Endodermal cell (in vitro differentiated cells): ENCODE measurements at regions not wholly inside any gene's neighbourhood (a gene's known extent, or its start where the extent isn't known, plus 50 kb on each side); places are given as distances from the start of the nearest gene placed in this dataset.

Experiments used
- DNase-seq: peaks from one replicate; pipeline ENCODE4 v3.0.0-alpha.2; 2017
- H3K27ac ChIP-seq: 2 replicates; pipeline ENCODE4 v1.5.1; 2013; ENCODE audit warnings: mild to moderate bottlenecking, low read depth, low read length, moderate library complexity
- H3K27me3 ChIP-seq: 2 replicates; pipeline ENCODE4 v1.6.1; 2013; ENCODE audit warnings: mild to moderate bottlenecking, low read length, moderate library complexity; ENCODE audit not compliant: insufficient read depth, control insufficient read depth, poor library complexity, severe bottlenecking
- H3K36me3 ChIP-seq: 2 replicates; pipeline ENCODE4 v1.7.0; 2013; ENCODE audit warnings: mild to moderate bottlenecking, low read length, moderate library complexity; ENCODE audit not compliant: control insufficient read depth, insufficient read depth
- H3K4me1 ChIP-seq: one replicate; pipeline ENCODE4 v1.7.0; 2013; ENCODE audit warnings: low read length; ENCODE audit not compliant: control insufficient read depth, insufficient read depth
- H3K4me3 ChIP-seq: 2 replicates; pipeline ENCODE4 v1.5.1; 2013; ENCODE audit warnings: mild to moderate bottlenecking, low read length, moderate library complexity
- H3K9ac ChIP-seq: 2 replicates; pipeline ENCODE4 v1.6.1; 2013; ENCODE audit warnings: mild to moderate bottlenecking, low read length, moderate library complexity; ENCODE audit not compliant: poor library complexity, severe bottlenecking; ENCODE audit errors: extremely low read depth
- H3K9me3 ChIP-seq: 2 replicates; pipeline ENCODE4 v1.6.1; 2013; ENCODE audit warnings: mild to moderate bottlenecking, low read length, moderate library complexity; ENCODE audit not compliant: control insufficient read depth
- H3K27ac Mint-ChIP-seq: 2 replicates; pipeline ENCODE4 v1.8.0; 2020; ENCODE audit warnings: mixed read lengths
- H3K27me3 Mint-ChIP-seq: 2 replicates; pipeline ENCODE4 v1.8.0; 2021; ENCODE audit warnings: mild to moderate bottlenecking, mixed read lengths; ENCODE audit not compliant: insufficient read depth
- H3K36me3 Mint-ChIP-seq: 2 replicates; pipeline ENCODE4 v1.8.0; 2020; ENCODE audit warnings: low read depth, mixed read lengths
- H3K4me1 Mint-ChIP-seq: 2 replicates; pipeline ENCODE4 v1.8.0; 2020; ENCODE audit warnings: mixed read lengths
- H3K4me3 Mint-ChIP-seq: 2 replicates; pipeline ENCODE4 v1.8.0; 2020; ENCODE audit warnings: mild to moderate bottlenecking, moderate library complexity, mixed read lengths
- H3K9me3 Mint-ChIP-seq: 2 replicates; pipeline ENCODE4 v1.8.0; 2020; ENCODE audit warnings: mild to moderate bottlenecking, mixed read lengths
- CTCF ChIP-seq: fragments of 200-600 bp; sonication (generic); conservative IDR thresholded peaks from 2 replicates; pipeline ENCODE4 v1.5.0; 2021; ENCODE audit warnings: antibody characterized with exemption, mild to moderate bottlenecking
- WGBS, 2 experiments: methylation state at CpG; one replicate each; pipeline versions ENCODE4 v1.1.5 to v1.1.7; 2013; ENCODE audit warnings: missing lambda C conversion rate in 2 of 2, mixed read lengths in 1 of 2; ENCODE audit not compliant: insufficient coverage in 1 of 2, insufficient read length in 1 of 2; 5-methylcytosine and 5-hydroxymethylcytosine counted together

- H3K27ac ChIP-seq: no peak overlapping the region
- DNase-seq: no peak
- no peaks in the 10 kb centered on the region for H3K27me3 ChIP-seq
- no peaks in the 10 kb centered on the region for H3K27me3 Mint-ChIP-seq
- H3K4me1 Mint-ChIP-seq: peaks cover 14% of the 10 kb centered on the region
- TF ChIP-seq CTCF: no peak
- peaks cover 18% of the 10 kb centered on the region for H3K9me3 ChIP-seq
- H3K9me3 Mint-ChIP-seq: peaks cover 9% of the 10 kb centered on the region
- H3K4me1 ChIP-seq: peaks cover 5% of the 10 kb centered on the region
- no peak overlapping the region for H3K4me3 Mint-ChIP-seq
- peaks cover 17% of the 10 kb centered on the region for H3K36me3 Mint-ChIP-seq
- no peak overlapping the region for H3K27ac Mint-ChIP-seq
- 94% methylated on average over 2 to 3 of the region's 3 CpGs for WGBS, 2 experiments
- H3K36me3 ChIP-seq: no peaks in the 10 kb centered on the region
- H3K4me3 ChIP-seq: no peak overlapping the region
- no peak overlapping the region for H3K9ac ChIP-seq
Measured at GRCh38 chr7:83849131-83849530, 200.2 kb upstream of the SEMA3E start.

- no peak for DNase-seq
- 91 to 98% methylated on average over 6 of the region's 6 CpGs for WGBS, 2 experiments
- no peaks in the 10 kb centered on the region for H3K4me1 ChIP-seq
- H3K4me1 Mint-ChIP-seq: peaks cover 20% of the 10 kb centered on the region
- H3K27ac ChIP-seq: no peak overlapping the region
- H3K27me3 Mint-ChIP-seq: no peaks in the 10 kb centered on the region
- no peaks in the 10 kb centered on the region for H3K36me3 ChIP-seq
- no peak overlapping the region for H3K4me3 ChIP-seq
- TF ChIP-seq CTCF: no peak
- H3K4me3 Mint-ChIP-seq: no peak overlapping the region
- peaks cover 9% of the 10 kb centered on the region for H3K9me3 Mint-ChIP-seq
- H3K36me3 Mint-ChIP-seq: peaks cover 23% of the 10 kb centered on the region
- no peak overlapping the region for H3K27ac Mint-ChIP-seq
- peaks cover 18% of the 10 kb centered on the region for H3K9me3 ChIP-seq
- no peak overlapping the region for H3K9ac ChIP-seq
- no peaks in the 10 kb centered on the region for H3K27me3 ChIP-seq
Measured at GRCh38 chr7:83842894-83843293, 194.0 kb upstream of the SEMA3E start.

- Histone ChIP-seq H3K9me3 (no peaks in the 10 kb centered on the region), H3K9ac (no peak overlapping the region), H3K4me3 (no peak overlapping the region), H3K27me3 (no peaks in the 10 kb centered on the region), H3K27ac (no peak overlapping the region), H3K4me1 (peaks cover 13% of the 10 kb centered on the region), H3K36me3 (no peaks in the 10 kb centered on the region)
- 95% methylated on average over 1 of the region's 1 CpG; no CpG with 5 or more reads in 1 of the 2 experiments for WGBS, 2 experiments
- no peak for DNase-seq
- peaks cover 42% of the 10 kb centered on the region for H3K4me1 Mint-ChIP-seq
- H3K27ac Mint-ChIP-seq: no peak overlapping the region
- H3K36me3 Mint-ChIP-seq: peaks cover under 1% of the 10 kb centered on the region
- no peak for TF ChIP-seq CTCF
- H3K4me3 Mint-ChIP-seq: no peak overlapping the region
- no peaks in the 10 kb centered on the region for H3K9me3 Mint-ChIP-seq
- H3K27me3 Mint-ChIP-seq: no peaks in the 10 kb centered on the region
Measured at GRCh38 chr7:83837683-83838082, 188.7 kb upstream of the SEMA3E start.
